ENCODE measurements at regions not wholly inside any gene's neighbourhood (a gene's known extent, or its start where the extent isn't known, plus 50 kb on each side); places are given as distances from the start of the nearest gene placed in this dataset.

GRCh38 chr15:47548231-47548630, 169.1 kb upstream of the SEMA6D start:
- TF ChIP-seq CTCF (IDR thresholded peaks at IDR 0.05) (no peak), EZH2 (IDR thresholded peaks at IDR 0.05; ENCODE audit: borderline replicate concordance, insufficient read depth, low read depth, low read length, poor library complexity, severe bottlenecking) (no peak)

Data from B cell (primary cell).